ENCODE measurements at regions not wholly inside any gene's neighbourhood (a gene's known extent, or its start where the extent isn't known, plus 50 kb on each side); places are given as distances from the start of the nearest gene placed in this dataset.
"Not testable (repeated sequence)": the region's sequence is repeated elsewhere in the genome, so short reads cannot be mapped to it uniquely, and the experiment has no call there.

GRCh38 chr5:102114525-102115069, 181.5 kb downstream of the SLCO4C1 start:
- in situ Hi-C loops (cut with MboI; ENCODE audit: low sequenced_read_pairs in 4 of 4): no loop called here
- Histone ChIP-seq H3K36me3 (no peaks in the 10 kb centered on the region), H3K4me3 (no peak overlapping the region), H3K9me3 (no peaks in the 10 kb centered on the region), H3K27me3 (no peaks in the 10 kb centered on the region), H3K4me1 (no peaks in the 10 kb centered on the region), H3K27ac (no peak overlapping the region)
- ATAC-seq (no peak), DNase-seq (no peak)
- intact Hi-C loops (cut with DNase I; ENCODE audit: low total_unique reads): no loop called here
- TF ChIP-seq CTCF (IDR thresholded peaks at IDR 0.05 in 4 of 5, conservative IDR thresholded peaks at IDR 0.05 in 1 of 5) (no peak), POLR2A (IDR thresholded peaks at IDR 0.05) (no peak)

- ATAC-seq: no peak
- H3K27me3 ChIP-seq: no peaks in the 10 kb centered on the region
- no peak for TF ChIP-seq POLR2A (IDR thresholded peaks at IDR 0.05)
- TF ChIP-seq CTCF (IDR thresholded peaks at IDR 0.05 in 4 of 5, conservative IDR thresholded peaks at IDR 0.05 in 1 of 5): no peak
These were observed 188.2 kb downstream of the SLCO4C1 start for GRCh38 chr5:102107865-102108264.

GRCh38 chr5:102106599-102106998, 189.5 kb downstream of the SLCO4C1 start:
- H3K4me1 ChIP-seq: no peaks in the 10 kb centered on the region
- H3K27ac ChIP-seq: no peak overlapping the region
- DNase-seq: no peak
- no peaks in the 10 kb centered on the region for H3K36me3 ChIP-seq
- H3K27me3 ChIP-seq: no peaks in the 10 kb centered on the region
- H3K9me3 ChIP-seq: no peaks in the 10 kb centered on the region
- TF ChIP-seq CTCF (IDR thresholded peaks at IDR 0.05 in 4 of 5, conservative IDR thresholded peaks at IDR 0.05 in 1 of 5) (no peak), POLR2A (IDR thresholded peaks at IDR 0.05) (no peak)
- no peak overlapping the region for H3K4me3 ChIP-seq
- in situ Hi-C loops (cut with MboI; ENCODE audit: low sequenced_read_pairs in 4 of 4): no loop called here
- intact Hi-C loops (cut with DNase I; ENCODE audit: low total_unique reads): no loop called here
- ATAC-seq: no peak

More at GRCh38 chr5:102107865-102108264, 188.2 kb downstream of the SLCO4C1 start:
- intact Hi-C loops (cut with DNase I; ENCODE audit: low total_unique reads) (no loop called here), in situ Hi-C loops (cut with MboI; ENCODE audit: low sequenced_read_pairs in 4 of 4) (no loop called here)
- H3K36me3 ChIP-seq: no peaks in the 10 kb centered on the region
- no peak overlapping the region for H3K4me3 ChIP-seq
- H3K27ac ChIP-seq: no peak overlapping the region
- DNase-seq: no peak
- H3K9me3 ChIP-seq: no peaks in the 10 kb centered on the region
- H3K4me1 ChIP-seq: no peaks in the 10 kb centered on the region

- H3K27me3 ChIP-seq: no peaks in the 10 kb centered on the region
- intact Hi-C loops (cut with DNase I; ENCODE audit: low total_unique reads): no loop called here
- DNase-seq: no peak
These were observed 196.2 kb downstream of the SLCO4C1 start for GRCh38 chr5:102099766-102100331.

GRCh38 chr5:102099083-102099482, 197.0 kb downstream of the SLCO4C1 start:
- H3K4me1 ChIP-seq; intact Hi-C loops (cut with DNase I; ENCODE audit: low total_unique reads); H3K9me3 ChIP-seq; H3K36me3 ChIP-seq; ATAC-seq; H3K27ac ChIP-seq; DNase-seq; H3K27me3 ChIP-seq; H3K4me3 ChIP-seq; in situ Hi-C loops (cut with MboI; ENCODE audit: low sequenced_read_pairs in 4 of 4): not testable (repeated sequence)

More at GRCh38 chr5:102099766-102100331, 196.2 kb downstream of the SLCO4C1 start:
- H3K4me1 ChIP-seq: no peaks in the 10 kb centered on the region
- no peaks in the 10 kb centered on the region for H3K9me3 ChIP-seq
- no peak for TF ChIP-seq CTCF (IDR thresholded peaks at IDR 0.05 in 4 of 5, conservative IDR thresholded peaks at IDR 0.05 in 1 of 5)
- TF ChIP-seq POLR2A (IDR thresholded peaks at IDR 0.05): no peak
- no peak overlapping the region for H3K4me3 ChIP-seq
- in situ Hi-C loops (cut with MboI; ENCODE audit: low sequenced_read_pairs in 4 of 4): no loop called here
- ATAC-seq: no peak
- no peaks in the 10 kb centered on the region for H3K36me3 ChIP-seq
- no peak overlapping the region for H3K27ac ChIP-seq

- H3K9me3 ChIP-seq; H3K27me3 ChIP-seq; ATAC-seq; H3K36me3 ChIP-seq; H3K27ac ChIP-seq; H3K4me3 ChIP-seq; H3K4me1 ChIP-seq; intact Hi-C loops (cut with DNase I; ENCODE audit: low total_unique reads); in situ Hi-C loops (cut with MboI; ENCODE audit: low sequenced_read_pairs in 4 of 4); DNase-seq: not testable (repeated sequence)
These were observed 197.5 kb downstream of the SLCO4C1 start for GRCh38 chr5:102098606-102099005.
